ENCODE measurements at regions not wholly inside any gene's neighbourhood (a gene's known extent, or its start where the extent isn't known, plus 50 kb on each side); places are given as distances from the start of the nearest gene placed in this dataset.

DNA sequence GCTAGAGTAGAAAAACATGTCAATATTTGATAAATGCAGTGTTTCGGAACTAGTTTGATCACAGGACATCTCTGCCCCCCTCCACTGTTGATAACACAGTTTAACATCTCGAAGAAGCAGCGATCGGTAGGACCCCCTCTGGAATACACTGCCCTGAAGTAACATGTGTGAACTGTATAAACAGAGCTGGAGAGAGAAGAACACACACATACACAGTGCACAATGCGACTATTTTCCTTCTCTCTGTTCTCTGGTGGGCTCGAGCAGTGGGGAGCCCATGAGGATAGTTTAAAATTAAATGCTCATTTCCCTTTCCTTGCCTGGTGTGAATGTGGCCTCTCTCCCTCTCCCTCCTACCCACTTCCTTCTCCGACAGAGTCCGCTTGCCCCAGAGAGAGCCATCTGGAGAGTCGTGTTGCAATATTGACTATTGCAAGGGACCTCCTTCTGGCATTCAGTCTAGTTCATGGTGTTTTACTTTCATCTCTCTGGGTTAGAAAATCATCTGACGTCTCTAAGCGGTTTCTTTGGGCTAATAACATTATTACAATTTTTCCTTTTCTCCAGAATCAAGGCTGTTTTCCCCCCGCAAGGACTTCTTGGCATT, 51.6 kb upstream of the BARX2 start:
- no peak for TF ChIP-seq GATA2 (IDR thresholded peaks at IDR 0.05; ENCODE audit: low read depth, low read length)
- TF ChIP-seq GATA3 (IDR thresholded peaks at IDR 0.05; ENCODE audit: low read depth, low read length), result no peak

All from SH-SY5Y (cell line).